ENCODE measurements at regions not wholly inside any gene's neighbourhood (a gene's known extent, or its start where the extent isn't known, plus 50 kb on each side); places are given as distances from the start of the nearest gene placed in this dataset.

DNA sequence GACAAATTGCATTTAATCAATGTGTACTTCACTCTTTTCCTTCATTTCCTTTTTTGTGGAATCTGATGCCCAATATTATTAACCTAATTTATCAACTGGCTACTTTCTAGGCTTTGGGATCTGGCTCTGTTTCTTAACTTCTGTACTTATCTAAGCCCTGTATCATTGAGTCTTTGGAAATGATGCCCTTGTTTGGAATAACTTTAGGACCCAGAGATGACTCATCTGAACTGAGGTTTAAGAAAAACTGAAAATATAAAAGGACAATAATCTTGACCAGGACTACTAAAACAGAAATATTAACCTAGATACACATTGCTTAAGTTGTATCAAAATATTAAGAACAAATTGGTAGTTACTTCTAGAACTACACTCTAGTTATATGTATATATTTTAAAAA lies 600.8 kb downstream of the CPS1 start:
- Histone ChIP-seq H3K36me3 (ENCODE audit: control insufficient read depth, insufficient read depth, low read length) (no peaks in the 10 kb centered on the region), H3K4me3 (ENCODE audit: low read depth, low read length) (no peak overlapping the region), H3K4me1 (ENCODE audit: control insufficient read depth, insufficient read depth, low read length) (no peaks in the 10 kb centered on the region), H3K9ac (ENCODE audit: low read depth, low read length) (no peak overlapping the region), H3K9me3 (ENCODE audit: control insufficient read depth, insufficient read depth, low read length) (no peaks in the 10 kb centered on the region), H3K27me3 (ENCODE audit: control insufficient read depth, insufficient read depth, low read length) (no peaks in the 10 kb centered on the region)

DNA sequence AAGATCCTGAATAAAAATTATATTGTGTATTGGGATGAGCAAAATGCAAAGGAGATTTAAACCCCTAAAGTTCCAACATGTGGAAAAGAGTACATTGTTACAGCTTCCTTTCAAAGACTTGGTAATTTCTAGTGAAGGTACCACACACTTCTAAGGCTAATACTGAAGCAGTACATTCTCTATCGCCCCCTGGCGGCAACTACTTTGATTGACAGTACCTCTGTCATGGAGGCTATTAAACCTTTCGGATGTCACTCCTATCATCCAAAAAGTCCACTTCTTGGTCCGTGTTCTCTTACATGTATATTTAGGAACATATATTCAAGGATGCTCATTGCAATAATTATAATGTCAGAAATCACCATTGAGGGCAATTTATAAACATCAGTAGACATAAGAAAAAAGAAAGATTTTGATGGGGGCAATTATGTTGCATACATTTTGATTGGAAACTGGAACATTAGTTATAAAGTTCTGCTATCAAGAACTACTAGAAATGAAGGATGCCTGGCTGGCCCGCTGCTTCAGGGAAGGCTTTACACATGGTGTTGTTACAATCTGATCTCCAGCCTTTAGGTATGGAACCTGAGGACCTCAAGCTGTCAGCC lies 601.6 kb downstream of the CPS1 start:
- H3K9ac ChIP-seq (ENCODE audit: low read depth, low read length), result no peak overlapping the region
- H3K4me3 ChIP-seq (ENCODE audit: low read depth, low read length), result no peak overlapping the region

DNA sequence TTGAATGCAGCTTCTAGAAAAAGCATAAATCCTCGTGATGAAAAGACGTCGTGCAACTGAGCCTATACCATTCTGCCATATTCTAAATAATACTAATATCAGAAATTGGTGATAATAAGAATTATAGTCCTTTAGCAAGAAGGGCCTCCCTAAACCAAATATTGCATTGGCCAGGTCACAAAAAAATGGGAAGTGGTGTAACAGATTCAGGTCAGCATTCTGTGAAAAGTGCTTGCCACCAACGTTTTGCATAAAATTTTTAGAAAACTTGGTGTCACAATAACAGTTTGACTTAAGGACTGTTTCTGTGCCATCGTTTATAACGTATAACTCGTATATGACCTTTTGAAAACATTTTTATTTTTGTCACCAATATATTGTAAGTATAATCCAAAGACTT lies 603.6 kb downstream of the CPS1 start:
- H3K4me1 ChIP-seq (ENCODE audit: control insufficient read depth, insufficient read depth, low read length), result no peaks in the 10 kb centered on the region
- H3K9me3 ChIP-seq (ENCODE audit: control insufficient read depth, insufficient read depth, low read length), result no peaks in the 10 kb centered on the region
- H3K27me3 ChIP-seq (ENCODE audit: control insufficient read depth, insufficient read depth, low read length), result no peaks in the 10 kb centered on the region
- H3K9ac ChIP-seq (ENCODE audit: low read depth, low read length), result no peak overlapping the region
- no peak overlapping the region for H3K4me3 ChIP-seq (ENCODE audit: low read depth, low read length)
- no peaks in the 10 kb centered on the region for H3K36me3 ChIP-seq (ENCODE audit: control insufficient read depth, insufficient read depth, low read length)

More for the DNA sequence above, 601.6 kb downstream of the CPS1 start:
- no peaks in the 10 kb centered on the region for H3K36me3 ChIP-seq (ENCODE audit: control insufficient read depth, insufficient read depth, low read length)
- no peaks in the 10 kb centered on the region for H3K4me1 ChIP-seq (ENCODE audit: control insufficient read depth, insufficient read depth, low read length)
- H3K9me3 ChIP-seq (ENCODE audit: control insufficient read depth, insufficient read depth, low read length), result no peaks in the 10 kb centered on the region
- H3K27me3 ChIP-seq (ENCODE audit: control insufficient read depth, insufficient read depth, low read length), result no peaks in the 10 kb centered on the region

DNA sequence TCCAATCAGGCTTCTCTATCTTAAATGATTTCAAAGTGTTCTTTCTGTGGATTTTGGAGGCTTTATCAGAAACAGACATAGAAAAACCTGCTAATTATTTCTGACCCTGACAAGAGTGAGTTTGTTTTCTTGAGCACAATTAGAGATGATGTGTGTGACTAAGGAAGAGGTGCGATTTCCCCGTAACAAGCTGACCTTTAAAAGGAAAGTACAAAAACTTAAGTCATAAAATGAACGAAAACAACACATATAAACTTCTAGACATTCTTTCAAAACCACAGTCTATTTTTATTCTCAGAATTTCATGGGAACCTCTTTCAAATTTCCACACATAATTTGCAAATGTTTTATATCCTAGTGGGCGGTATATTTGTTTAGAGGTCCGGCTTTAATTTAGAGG lies 604.8 kb downstream of the CPS1 start:
- Histone ChIP-seq H3K4me1 (ENCODE audit: control insufficient read depth, insufficient read depth, low read length) (no peaks in the 10 kb centered on the region), H3K9ac (ENCODE audit: low read depth, low read length) (no peak overlapping the region), H3K36me3 (ENCODE audit: control insufficient read depth, insufficient read depth, low read length) (no peaks in the 10 kb centered on the region), H3K9me3 (ENCODE audit: control insufficient read depth, insufficient read depth, low read length) (no peaks in the 10 kb centered on the region), H3K4me3 (ENCODE audit: low read depth, low read length) (no peak overlapping the region), H3K27me3 (ENCODE audit: control insufficient read depth, insufficient read depth, low read length) (no peaks in the 10 kb centered on the region)

DNA sequence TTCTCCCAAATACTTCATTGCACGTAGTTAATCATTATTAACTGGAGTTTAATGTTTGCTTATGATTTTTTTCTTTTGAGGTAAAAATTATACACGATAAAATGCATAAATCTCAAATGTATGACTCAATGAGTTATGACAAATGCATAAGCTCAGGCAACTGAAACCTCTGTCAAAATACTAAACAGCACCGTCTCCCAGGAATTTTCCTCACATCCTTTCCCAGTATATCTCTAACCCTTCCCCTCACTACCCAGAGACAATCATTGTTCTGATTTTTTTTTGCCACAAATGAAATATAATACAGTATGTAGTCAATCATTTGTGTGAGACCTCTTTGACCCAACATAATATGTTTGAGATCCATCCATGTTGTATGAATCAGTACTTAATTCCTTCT lies 606.5 kb downstream of the CPS1 start:
- no peaks in the 10 kb centered on the region for H3K9me3 ChIP-seq (ENCODE audit: control insufficient read depth, insufficient read depth, low read length)
- no peak overlapping the region for H3K9ac ChIP-seq (ENCODE audit: low read depth, low read length)
- no peaks in the 10 kb centered on the region for H3K27me3 ChIP-seq (ENCODE audit: control insufficient read depth, insufficient read depth, low read length)
- no peaks in the 10 kb centered on the region for H3K36me3 ChIP-seq (ENCODE audit: control insufficient read depth, insufficient read depth, low read length)
- H3K4me1 ChIP-seq (ENCODE audit: control insufficient read depth, insufficient read depth, low read length), result no peaks in the 10 kb centered on the region
- no peak overlapping the region for H3K4me3 ChIP-seq (ENCODE audit: low read depth, low read length)

DNA sequence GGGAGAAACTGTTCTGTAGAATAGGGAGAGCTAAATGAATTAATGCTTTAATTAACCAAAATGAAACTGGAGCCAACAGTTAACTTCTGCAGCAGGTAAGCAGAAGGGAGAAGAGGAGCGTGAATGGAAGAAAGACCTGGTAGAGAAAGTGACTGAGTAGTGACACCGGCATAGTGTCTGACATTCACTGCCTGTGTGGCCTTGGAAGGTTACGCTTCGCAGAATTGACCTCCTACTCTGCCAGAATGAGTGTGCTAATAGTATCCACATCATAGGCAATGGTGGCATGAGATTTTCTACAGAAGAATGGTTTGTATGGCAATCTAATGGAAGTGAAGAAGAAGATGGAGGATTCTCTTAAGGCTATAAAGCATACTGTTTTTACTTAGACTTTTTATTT lies 614.4 kb downstream of the CPS1 start:
- Histone ChIP-seq H3K9ac (ENCODE audit: low read depth, low read length) (no peak overlapping the region), H3K4me1 (ENCODE audit: control insufficient read depth, insufficient read depth, low read length) (no peaks in the 10 kb centered on the region), H3K27me3 (ENCODE audit: control insufficient read depth, insufficient read depth, low read length) (no peaks in the 10 kb centered on the region), H3K9me3 (ENCODE audit: control insufficient read depth, insufficient read depth, low read length) (no peaks in the 10 kb centered on the region), H3K36me3 (ENCODE audit: control insufficient read depth, insufficient read depth, low read length) (no peaks in the 10 kb centered on the region), H3K4me3 (ENCODE audit: low read depth, low read length) (no peak overlapping the region)

DNA sequence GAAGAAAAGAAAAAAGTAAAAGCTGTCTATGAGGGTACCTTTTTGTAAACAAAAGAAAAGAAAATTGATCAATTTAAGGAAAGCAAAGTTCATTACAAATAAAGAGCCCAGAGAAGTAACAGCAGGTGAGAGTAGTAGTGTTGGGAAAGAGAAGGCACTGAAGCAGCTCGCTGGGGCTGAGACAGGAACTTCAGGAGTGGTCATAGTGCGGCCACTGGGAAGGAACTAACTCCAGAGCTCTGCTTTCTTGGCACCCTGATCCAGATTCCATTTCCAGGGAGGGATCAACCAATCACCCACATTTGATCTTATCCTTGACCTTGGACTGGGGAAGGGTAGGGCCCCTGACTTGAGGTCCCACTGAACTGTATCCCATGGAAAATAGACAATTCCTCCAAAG lies 617.6 kb downstream of the CPS1 start:
- H3K4me1 ChIP-seq (ENCODE audit: control insufficient read depth, insufficient read depth, low read length), result no peaks in the 10 kb centered on the region
- no peaks in the 10 kb centered on the region for H3K27me3 ChIP-seq (ENCODE audit: control insufficient read depth, insufficient read depth, low read length)
- H3K9ac ChIP-seq (ENCODE audit: low read depth, low read length), result no peak overlapping the region
- no peaks in the 10 kb centered on the region for H3K9me3 ChIP-seq (ENCODE audit: control insufficient read depth, insufficient read depth, low read length)
- H3K4me3 ChIP-seq (ENCODE audit: low read depth, low read length), result no peak overlapping the region
- no peaks in the 10 kb centered on the region for H3K36me3 ChIP-seq (ENCODE audit: control insufficient read depth, insufficient read depth, low read length)

DNA sequence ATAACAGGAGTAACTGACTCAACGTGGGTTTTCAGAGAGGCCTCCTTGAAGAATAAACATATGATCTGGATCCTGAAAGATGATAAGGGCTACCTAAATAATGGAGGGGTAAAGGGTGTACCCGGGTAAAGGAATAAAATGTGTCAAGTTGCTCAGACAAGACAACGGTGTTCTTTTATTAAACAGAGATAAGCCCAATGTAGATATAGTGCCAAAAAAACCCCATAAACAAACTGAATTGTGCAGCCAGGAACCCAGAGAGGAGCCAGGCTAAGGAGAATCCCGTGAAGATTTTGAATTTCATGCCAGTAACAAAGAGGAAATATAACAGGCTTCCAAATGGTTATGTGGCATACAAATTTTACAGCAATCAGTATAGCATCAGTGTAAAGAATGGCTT lies 618.2 kb downstream of the CPS1 start:
- Histone ChIP-seq H3K4me1 (ENCODE audit: control insufficient read depth, insufficient read depth, low read length) (no peaks in the 10 kb centered on the region), H3K36me3 (ENCODE audit: control insufficient read depth, insufficient read depth, low read length) (no peaks in the 10 kb centered on the region), H3K4me3 (ENCODE audit: low read depth, low read length) (no peak overlapping the region), H3K9ac (ENCODE audit: low read depth, low read length) (no peak overlapping the region), H3K9me3 (ENCODE audit: control insufficient read depth, insufficient read depth, low read length) (no peaks in the 10 kb centered on the region), H3K27me3 (ENCODE audit: control insufficient read depth, insufficient read depth, low read length) (no peaks in the 10 kb centered on the region)

DNA sequence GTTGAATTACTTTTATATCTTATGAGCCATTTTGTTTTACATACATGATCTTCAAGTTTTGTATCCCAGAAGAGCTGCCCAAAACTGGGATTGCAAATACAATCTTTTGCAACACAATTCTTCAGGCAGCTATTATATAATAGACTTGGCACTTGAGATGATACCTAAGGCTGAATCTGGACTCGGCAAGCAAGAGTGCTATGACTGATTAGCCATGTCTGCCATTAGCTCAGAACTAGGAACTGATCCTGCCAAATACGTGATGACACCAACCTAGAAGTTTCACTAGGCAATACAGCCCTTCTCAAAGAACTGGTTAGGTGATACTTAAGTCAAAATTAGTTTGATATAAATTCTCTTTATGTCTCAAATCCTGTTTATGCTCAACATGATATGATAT lies 619.6 kb downstream of the CPS1 start:
- Histone ChIP-seq H3K4me3 (ENCODE audit: low read depth, low read length) (no peak overlapping the region), H3K4me1 (ENCODE audit: control insufficient read depth, insufficient read depth, low read length) (no peaks in the 10 kb centered on the region), H3K9ac (ENCODE audit: low read depth, low read length) (no peak overlapping the region), H3K9me3 (ENCODE audit: control insufficient read depth, insufficient read depth, low read length) (no peaks in the 10 kb centered on the region), H3K36me3 (ENCODE audit: control insufficient read depth, insufficient read depth, low read length) (no peaks in the 10 kb centered on the region), H3K27me3 (ENCODE audit: control insufficient read depth, insufficient read depth, low read length) (no peaks in the 10 kb centered on the region)

DNA sequence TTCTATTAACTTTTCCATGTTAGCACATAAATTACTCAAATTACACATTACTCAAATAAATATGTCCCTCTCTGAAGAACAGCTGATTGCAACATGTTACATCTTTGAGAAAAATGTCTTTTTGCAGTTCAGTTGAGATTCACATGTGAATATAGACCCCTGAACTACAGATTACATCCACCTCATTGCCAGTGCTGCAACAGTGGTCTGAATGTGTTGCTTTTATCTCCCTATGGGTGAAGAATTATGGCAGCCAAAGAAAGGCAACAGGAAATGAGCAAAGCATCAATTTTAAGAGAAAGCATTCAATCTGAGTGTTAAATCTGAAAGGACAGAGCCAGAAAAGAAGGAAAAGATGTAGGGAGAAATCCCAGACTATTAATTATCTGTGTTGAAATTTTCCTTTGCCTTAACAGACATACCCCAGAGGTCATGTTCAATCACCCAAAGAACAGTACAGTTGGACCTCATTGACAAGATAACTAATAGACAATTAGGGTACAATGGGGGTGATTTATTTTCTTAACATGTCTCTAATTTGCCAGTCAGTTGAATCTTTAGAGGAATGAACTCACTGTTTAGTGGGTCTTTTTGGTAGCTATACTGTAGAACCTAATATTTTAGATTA lies 620.2 kb downstream of the CPS1 start:
- Histone ChIP-seq H3K4me1 (ENCODE audit: control insufficient read depth, insufficient read depth, low read length) (no peaks in the 10 kb centered on the region), H3K36me3 (ENCODE audit: control insufficient read depth, insufficient read depth, low read length) (no peaks in the 10 kb centered on the region), H3K9ac (ENCODE audit: low read depth, low read length) (no peak overlapping the region), H3K4me3 (ENCODE audit: low read depth, low read length) (no peak overlapping the region), H3K9me3 (ENCODE audit: control insufficient read depth, insufficient read depth, low read length) (no peaks in the 10 kb centered on the region), H3K27me3 (ENCODE audit: control insufficient read depth, insufficient read depth, low read length) (no peaks in the 10 kb centered on the region)

DNA sequence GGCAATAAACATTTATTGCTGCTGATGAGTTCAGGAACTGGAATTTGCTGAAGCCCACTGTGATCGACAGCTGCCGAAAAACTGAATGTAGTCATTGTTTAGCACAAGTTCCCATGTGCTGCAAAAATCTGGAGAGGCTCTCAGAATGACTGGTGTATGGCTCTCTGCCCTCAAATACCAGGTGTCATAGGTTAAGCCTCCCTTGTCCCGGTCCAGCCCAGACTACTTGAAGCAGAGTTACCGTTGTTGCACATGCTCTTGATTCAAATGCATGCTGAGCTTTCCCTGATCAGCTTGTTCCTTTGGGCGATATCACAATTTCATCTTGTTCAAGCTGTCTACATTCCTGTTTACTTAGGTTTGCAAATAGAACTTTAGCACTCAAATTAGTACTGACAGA lies 625.2 kb downstream of the CPS1 start:
- Histone ChIP-seq H3K36me3 (ENCODE audit: control insufficient read depth, insufficient read depth, low read length) (no peaks in the 10 kb centered on the region), H3K9me3 (ENCODE audit: control insufficient read depth, insufficient read depth, low read length) (no peaks in the 10 kb centered on the region), H3K9ac (ENCODE audit: low read depth, low read length) (no peak overlapping the region)

DNA sequence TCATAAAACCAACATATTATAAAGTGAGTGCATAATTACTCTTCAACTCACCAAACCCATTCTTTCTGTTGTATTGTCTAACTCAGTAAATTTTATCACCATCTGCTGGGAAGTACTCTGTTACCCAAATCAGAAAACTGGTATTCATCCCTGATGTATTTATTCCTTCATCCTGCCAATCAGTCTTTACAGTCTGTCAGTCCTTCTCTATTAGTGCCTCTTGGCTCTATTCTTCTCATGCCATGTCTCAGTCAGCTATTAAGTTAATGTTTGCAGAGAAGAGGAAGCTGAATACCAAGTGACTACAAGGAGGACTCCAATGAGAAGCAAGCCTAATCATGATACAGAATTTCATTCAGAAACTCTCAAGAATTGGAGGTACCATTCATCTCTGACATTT lies 631.2 kb downstream of the CPS1 start:
- Histone ChIP-seq H3K4me1 (ENCODE audit: control insufficient read depth, insufficient read depth, low read length) (no peaks in the 10 kb centered on the region), H3K9me3 (ENCODE audit: control insufficient read depth, insufficient read depth, low read length) (no peaks in the 10 kb centered on the region), H3K4me3 (ENCODE audit: low read depth, low read length) (no peak overlapping the region), H3K9ac (ENCODE audit: low read depth, low read length) (no peak overlapping the region), H3K27me3 (ENCODE audit: control insufficient read depth, insufficient read depth, low read length) (no peaks in the 10 kb centered on the region), H3K36me3 (ENCODE audit: control insufficient read depth, insufficient read depth, low read length) (no peaks in the 10 kb centered on the region)

More for the DNA sequence above, 625.2 kb downstream of the CPS1 start:
- H3K4me3 ChIP-seq (ENCODE audit: low read depth, low read length), result no peak overlapping the region
- no peaks in the 10 kb centered on the region for H3K4me1 ChIP-seq (ENCODE audit: control insufficient read depth, insufficient read depth, low read length)
- H3K27me3 ChIP-seq (ENCODE audit: control insufficient read depth, insufficient read depth, low read length), result no peaks in the 10 kb centered on the region

Data from iPS-15b (cell line).